Stomach (tissue), 8 donors: ENCODE measurements at regions not wholly inside any gene's neighbourhood (a gene's known extent, or its start where the extent isn't known, plus 50 kb on each side); places are given as distances from the start of the nearest gene placed in this dataset.

Source experiments
- DNase-seq, 2 donors: peaks; one replicate each; pipeline versions ENCODE4 v3.0.0 to v3.0.0-alpha.2; 2013 to 2019
- H3K27ac ChIP-seq, 5 donors: fragments of 200-600 bp in 4 of 5; sonication (generic) in 4 of 5; one replicate each; pipeline ENCODE4 v1.5.1; 2013 to 2019; ENCODE audit warnings: mild to moderate bottlenecking in 1 of 5, moderate library complexity in 1 of 5
- H3K27me3 ChIP-seq, 3 donors: fragments of 200-600 bp; sonication (generic); one replicate each; pipeline ENCODE4 v1.5.1; 2017 to 2019; ENCODE audit warnings: mixed run types in 1 of 3
- H3K36me3 ChIP-seq, 4 donors: fragments of 200-600 bp; sonication (generic); 1 replicate in 3 of 4; 2 replicates in 1 of 4; pipeline ENCODE4 v1.5.1; 2016 to 2019
- H3K4me1 ChIP-seq, 4 donors: fragments of 200-600 bp; sonication (generic); one replicate each; pipeline ENCODE4 v1.5.1; 2016 to 2019
- H3K4me3 ChIP-seq, 4 donors: fragments of 200-600 bp; sonication (generic) in 3 of 4; one replicate each; pipeline ENCODE4 v1.5.1; 2016 to 2019; ENCODE audit warnings: mild to moderate bottlenecking in 1 of 4
- H3K9me3 ChIP-seq, 4 donors: fragments of 200-600 bp; sonication (generic); one replicate each; pipeline ENCODE4 v1.5.1; 2016 to 2019
- CTCF ChIP-seq, 7 experiments: fragments of 450-650 bp in 4 of 7; fragments of 200-600 bp in 3 of 7; sonication (generic) in 3 of 7; IDR thresholded peaks; one replicate each; pipeline ENCODE4 v1.5.1; 2016 to 2019; ENCODE audit warnings: antibody characterized with exemption in 7 of 7, control low read depth in 2 of 7, mild to moderate bottlenecking in 1 of 7
- EP300 ChIP-seq: sonication (generic); formaldehyde crosslinking; IDR thresholded peaks from one replicate; pipeline ENCODE4 v1.6.1; 2017; ENCODE audit warnings: antibody characterized with exemption
- POLR2A ChIP-seq, 4 donors: fragments of 450-650 bp; IDR thresholded peaks; one replicate each; pipeline ENCODE4 v1.6.1; 2016; ENCODE audit warnings: antibody characterized with exemption in 4 of 4, control low read depth in 2 of 4, mild to moderate bottlenecking in 1 of 4, moderate library complexity in 1 of 4
- POLR2AphosphoS5 ChIP-seq, 3 donors: sonication (generic); formaldehyde crosslinking; IDR thresholded peaks; one replicate each; pipeline ENCODE4 v1.6.1; 2016; ENCODE audit warnings: antibody characterized with exemption in 3 of 3
- WGBS, 5 donors: extraction: QIAGEN DNeasy Blood & Tissue Kit in 3 of 5; methylation state at CpG; one replicate each; pipeline versions ENCODE4 v1.1.5 to v1.1.7; 2013 to 2018; 5-methylcytosine and 5-hydroxymethylcytosine counted together
- intact Hi-C: fragments of 100-400 bp; cut with DNase I; formaldehyde crosslinking; loops from one replicate; pipeline ENCODE4 v1.15.1; 2023; ENCODE audit warnings: low total_unique reads
- donor health status: healthy with polysubstance abuse.
- donor health status: Bipolar disorder and iron deficiency.
- donor health status: healthy.

GRCh38 chrX:13933352-13933751 lies 96.3 kb downstream of the GEMIN8 start:
- H3K36me3 ChIP-seq: no peaks in the 10 kb centered on the region
- TF ChIP-seq EP300: no peak
- no peak for TF ChIP-seq POLR2AphosphoS5 (IDR thresholded peaks at IDR 0.05)
- no peak for TF ChIP-seq POLR2A (IDR thresholded peaks at IDR 0.05)
- H3K4me3 ChIP-seq: no peak overlapping the region
- DNase-seq: no peak
- 75 to 86% (median 80%) methylated on average over 3 of the region's 3 CpGs for WGBS, 5 donors
- peaks cover 0 to 2% (median 0%) of the 10 kb centered on the region in 4 donors for H3K9me3 ChIP-seq
- peaks cover 0 to 13% (median 3%) of the 10 kb centered on the region in 4 donors for H3K4me1 ChIP-seq
- peaks cover 0 to 12% (median 8%) of the 10 kb centered on the region in 3 donors for H3K27me3 ChIP-seq
- H3K27ac ChIP-seq: no peak overlapping the region
- intact Hi-C loops: no loop called here

- no peak for DNase-seq
- Histone ChIP-seq H3K27ac (no peak overlapping the region), H3K4me1 (peaks cover 0 to 4% (median 0%) of the 10 kb centered on the region in 4 donors), H3K36me3 (no peaks in the 10 kb centered on the region), H3K27me3 (peaks cover 0 to 3% (median 0%) of the 10 kb centered on the region in 3 donors), H3K4me3 (no peak overlapping the region), H3K9me3 (no peaks in the 10 kb centered on the region)
- intact Hi-C loops: no loop called here
- TF ChIP-seq CTCF (IDR thresholded peaks at IDR 0.05): no peak
- no peak for TF ChIP-seq POLR2A (IDR thresholded peaks at IDR 0.05)
- TF ChIP-seq EP300: no peak
- TF ChIP-seq POLR2AphosphoS5 (IDR thresholded peaks at IDR 0.05): no peak
These were observed 97.3 kb downstream of the GEMIN8 start for GRCh38 chrX:13932416-13932815.

- H3K36me3 ChIP-seq: no peaks in the 10 kb centered on the region
- H3K27ac ChIP-seq: no peak overlapping the region
- H3K9me3 ChIP-seq: no peaks in the 10 kb centered on the region
- no peak for DNase-seq
- intact Hi-C loops: no loop called here
- H3K27me3 ChIP-seq: no peaks in the 10 kb centered on the region
- WGBS, 5 donors: 66 to 83% (median 77%) methylated on average over 2 of the region's 2 CpGs
- H3K4me3 ChIP-seq: no peak overlapping the region
- H3K4me1 ChIP-seq: no peaks in the 10 kb centered on the region
- no peak for TF ChIP-seq EP300
- no peak for TF ChIP-seq CTCF (IDR thresholded peaks at IDR 0.05)
- no peak for TF ChIP-seq POLR2A (IDR thresholded peaks at IDR 0.05)
These were observed 102.5 kb downstream of the GEMIN8 start for GRCh38 chrX:13927175-13927574.

GRCh38 chrX:13923845-13924244 lies 105.8 kb downstream of the GEMIN8 start:
- Histone ChIP-seq H3K27ac (no peak overlapping the region), H3K9me3 (no peaks in the 10 kb centered on the region), H3K4me3 (no peak overlapping the region), H3K36me3 (no peaks in the 10 kb centered on the region), H3K27me3 (no peaks in the 10 kb centered on the region), H3K4me1 (no peaks in the 10 kb centered on the region)
- intact Hi-C loops: no loop called here
- DNase-seq: peak in 1 of 2 donors; percentile 18
- WGBS, 5 donors: 53 to 81% (median 63%) methylated on average over 5 of the region's 5 CpGs
- TF ChIP-seq POLR2AphosphoS5 (IDR thresholded peaks at IDR 0.05) (no peak), EP300 (no peak), POLR2A (IDR thresholded peaks at IDR 0.05) (no peak), CTCF (IDR thresholded peaks at IDR 0.05) (no peak)

GRCh38 chrX:13923289-13923688 lies 106.4 kb upstream of the GPM6B start:
- H3K9me3 ChIP-seq: no peaks in the 10 kb centered on the region
- no peaks in the 10 kb centered on the region for H3K36me3 ChIP-seq
- no peak overlapping the region for H3K4me3 ChIP-seq
- TF ChIP-seq CTCF (IDR thresholded peaks at IDR 0.05): no peak
- TF ChIP-seq POLR2AphosphoS5 (IDR thresholded peaks at IDR 0.05): no peak
- no peak for TF ChIP-seq EP300
- no peak for TF ChIP-seq POLR2A (IDR thresholded peaks at IDR 0.05)
- WGBS, 5 donors: 53 to 68% (median 62%) methylated on average over 2 of the region's 2 CpGs
- no peaks in the 10 kb centered on the region for H3K27me3 ChIP-seq
- no peaks in the 10 kb centered on the region for H3K4me1 ChIP-seq
- no peak overlapping the region for H3K27ac ChIP-seq
- intact Hi-C loops: no loop called here
- DNase-seq: peak in 1 of 2 donors; percentile 48
